GM18505 (cell line): ENCODE measurements at regions not wholly inside any gene's neighbourhood (a gene's known extent, or its start where the extent isn't known, plus 50 kb on each side); places are given as distances from the start of the nearest gene placed in this dataset.
A peak's percentile ranks its signal among the peaks of the same experiment; 100 is the strongest.

Source experiments
- ATAC-seq: cut with Tn5 transposase; IDR thresholded peaks from one replicate; pipeline ENCODE4 v1.9.1; 2021; ENCODE audit not compliant: unreplicated experiment
- POLR2A ChIP-seq: IDR thresholded peaks from 4 replicates; pipeline ENCODE4 v1.6.1; 2011; ENCODE audit warnings: borderline replicate concordance; ENCODE audit not compliant: insufficient read depth, insufficient read length; ENCODE audit errors: extremely low read depth

DNA sequence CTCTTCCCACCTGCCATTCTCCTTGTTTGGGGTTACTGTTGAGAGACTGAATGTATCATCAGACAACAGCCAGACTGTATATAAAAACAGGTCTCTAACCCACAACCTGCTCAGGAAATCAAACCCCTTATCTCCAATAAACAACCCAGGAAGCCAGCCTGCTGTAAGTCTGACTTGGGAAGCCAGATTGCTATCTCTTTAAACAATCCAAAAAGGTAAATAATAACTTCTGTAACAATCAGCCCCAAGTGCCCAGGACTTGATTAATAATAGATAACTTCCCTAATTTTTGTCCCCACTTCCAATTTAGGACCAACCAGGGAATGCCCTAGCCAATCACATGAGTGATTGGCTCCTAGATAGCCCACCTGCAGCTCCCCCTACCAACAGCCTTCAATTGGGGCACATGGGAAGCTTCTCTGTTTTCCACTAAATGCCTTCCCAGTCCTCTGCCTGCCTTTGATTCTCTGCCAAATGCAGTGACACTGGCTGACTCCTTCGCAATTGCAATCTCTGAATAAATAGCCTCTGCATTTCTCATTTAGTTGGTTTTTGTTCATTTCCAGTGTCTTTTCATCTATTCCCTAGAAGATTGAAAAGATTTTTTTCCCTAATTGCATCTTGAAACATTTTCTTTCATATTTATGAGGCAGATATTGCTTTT lies 117.1 kb upstream of the TAB2 start:
- TF ChIP-seq POLR2A, result no peak
- ATAC-seq, result no peak

DNA sequence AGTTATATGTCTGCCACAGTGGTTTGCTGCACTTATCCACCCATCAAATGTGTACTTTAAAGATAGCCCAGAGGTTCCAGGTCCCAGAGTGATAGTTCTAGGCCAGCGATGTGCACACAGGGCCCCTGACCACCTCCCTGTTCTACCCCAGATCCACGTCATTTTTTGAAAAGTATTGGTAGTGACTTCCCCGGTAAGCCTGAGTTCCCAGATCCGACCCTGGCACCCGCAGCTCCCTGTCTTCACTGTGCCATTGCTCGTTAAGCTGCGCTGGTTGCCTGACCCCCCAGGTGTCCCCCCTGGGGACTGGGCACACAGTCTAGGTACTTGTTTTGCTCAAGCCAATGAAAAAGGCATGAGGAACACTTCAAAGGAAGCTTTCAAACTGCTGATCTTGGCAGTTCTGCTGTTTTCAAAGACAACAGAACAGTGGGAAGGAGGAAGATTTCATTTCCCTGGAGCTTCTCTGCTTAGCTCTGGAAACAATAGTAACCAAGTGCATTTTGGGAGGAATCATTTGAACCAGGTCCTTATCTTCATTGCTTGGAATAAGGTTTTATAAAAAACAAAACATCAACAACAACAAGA lies 116.3 kb upstream of the TAB2 start:
- ATAC-seq, result no peak
- TF ChIP-seq POLR2A, result no peak

DNA sequence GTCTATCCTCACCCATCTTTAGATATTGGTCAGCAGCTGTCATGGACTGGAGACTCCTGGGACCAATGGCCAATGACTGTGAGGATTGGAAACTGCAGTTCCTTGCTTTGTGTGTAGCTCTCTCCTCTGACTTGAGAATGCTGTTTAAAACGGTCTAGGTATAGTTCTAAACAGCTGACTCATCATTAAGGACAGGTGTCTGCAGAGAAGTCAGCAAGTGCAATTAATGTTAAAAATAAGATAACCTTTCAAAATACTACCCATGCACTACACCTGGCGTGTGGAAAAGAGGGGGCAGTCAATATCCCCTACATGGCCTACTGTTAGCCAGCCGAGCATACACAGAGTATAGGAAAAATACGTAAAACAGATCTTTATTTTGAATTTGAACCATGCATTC lies 115.4 kb upstream of the TAB2 start:
- ATAC-seq, result no peak
- no peak for TF ChIP-seq POLR2A

DNA sequence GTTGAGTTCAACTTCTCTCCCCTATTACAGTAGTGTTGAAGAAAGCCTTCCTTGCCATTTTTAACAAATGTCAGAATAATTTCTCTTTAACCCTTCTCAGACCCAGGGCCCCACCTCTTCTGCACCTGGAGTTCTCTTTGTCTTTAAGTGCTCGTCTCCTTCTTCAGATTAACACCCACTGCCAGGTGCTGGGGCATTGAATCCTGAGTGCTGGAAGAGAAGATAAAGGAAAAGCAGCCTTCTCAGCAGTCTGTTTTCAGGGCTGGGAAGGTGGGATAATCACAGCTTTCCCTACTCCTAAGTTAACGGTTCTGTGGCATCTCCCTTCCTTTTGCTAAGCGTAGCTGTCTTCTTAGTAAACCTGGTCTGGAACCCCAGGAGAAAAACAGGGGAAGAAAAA lies 114.6 kb upstream of the TAB2 start:
- no peak for TF ChIP-seq POLR2A
- no peak for ATAC-seq

DNA sequence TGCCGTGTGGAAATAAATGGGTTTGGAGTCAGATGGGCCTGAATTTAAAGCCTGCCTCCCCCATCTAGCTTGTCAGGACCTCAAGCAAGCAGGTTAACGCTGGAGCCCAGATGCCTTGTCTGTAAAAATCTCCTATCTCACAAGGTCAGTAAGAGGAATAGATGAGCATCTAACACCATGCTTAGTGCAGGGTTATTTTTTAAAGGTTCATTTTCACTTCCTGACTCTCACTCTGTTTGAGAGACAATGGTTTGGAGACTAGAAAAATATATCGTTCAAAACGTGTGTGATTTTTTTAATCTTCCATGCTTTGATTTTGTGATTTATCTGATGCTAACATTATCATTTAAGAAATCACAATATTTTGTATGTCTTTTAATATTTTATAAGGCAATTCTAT lies 114.0 kb upstream of the TAB2 start:
- ATAC-seq, result no peak
- TF ChIP-seq POLR2A, result no peak

DNA sequence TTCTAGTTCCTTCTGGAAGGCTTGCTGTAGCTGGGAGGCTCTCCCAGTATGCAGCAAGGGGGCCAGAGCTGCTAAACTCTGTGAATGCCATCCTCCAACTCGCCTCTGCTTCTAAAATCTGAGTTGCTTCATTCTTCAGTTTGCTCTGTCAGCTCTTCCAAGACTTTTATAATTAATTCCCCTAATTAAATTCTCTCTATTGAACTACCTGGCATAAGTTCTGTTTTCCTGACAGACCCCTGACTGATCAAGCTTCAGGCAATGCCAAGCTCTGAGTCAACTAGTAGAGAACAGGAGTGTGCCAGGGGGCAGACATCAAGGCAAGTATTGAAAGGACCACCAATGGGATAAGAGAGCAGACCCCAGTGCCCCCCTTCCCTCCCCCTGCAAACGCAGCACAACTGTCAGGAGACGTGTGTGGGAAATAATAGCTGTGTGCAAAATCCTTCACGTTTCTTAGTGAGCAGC lies 109.3 kb upstream of the TAB2 start:
- TF ChIP-seq POLR2A, result no peak
- ATAC-seq, result no peak

DNA sequence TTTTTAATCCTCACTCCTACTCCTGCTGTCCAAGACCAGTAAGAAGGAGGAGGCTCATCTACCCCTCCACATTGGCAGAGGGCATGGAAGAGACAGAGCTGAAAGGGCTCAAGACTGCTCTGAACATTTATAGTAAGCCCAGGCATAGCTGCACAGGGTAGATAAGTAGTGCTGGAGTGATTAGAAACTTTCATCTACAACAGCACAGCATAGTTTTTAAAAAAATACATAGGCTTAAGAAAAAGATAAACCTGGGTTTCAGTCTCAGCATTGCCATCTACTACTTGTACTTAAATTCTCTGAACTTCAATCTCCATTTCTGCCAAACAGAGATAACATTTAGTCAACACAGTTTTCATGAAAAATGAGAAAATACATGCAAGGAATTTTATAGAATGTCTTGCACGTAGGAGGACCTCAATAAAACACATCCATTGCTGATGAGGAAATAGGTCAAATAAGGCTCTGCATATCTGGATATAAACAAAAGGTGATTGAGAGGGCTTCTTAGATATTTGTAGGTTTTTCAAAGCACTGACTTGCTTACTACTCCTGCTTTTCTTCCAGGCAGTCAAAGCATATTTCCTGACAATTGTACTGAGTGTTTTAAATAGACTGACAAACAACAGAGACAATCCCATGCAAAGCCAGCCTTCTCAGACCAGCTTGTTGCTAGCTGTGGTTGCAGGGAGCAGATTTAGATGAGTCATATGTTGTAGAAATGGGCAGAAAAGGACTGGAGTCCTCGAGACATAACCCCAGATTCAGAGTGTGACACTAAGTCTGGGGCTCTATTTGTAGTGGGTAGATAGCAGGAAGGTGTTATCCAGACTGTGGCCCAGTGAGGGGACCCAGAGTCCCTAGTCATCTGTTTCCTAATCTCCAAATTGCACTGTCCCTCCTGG lies 107.4 kb upstream of the TAB2 start:
- ATAC-seq, result no peak
- no peak for TF ChIP-seq POLR2A

DNA sequence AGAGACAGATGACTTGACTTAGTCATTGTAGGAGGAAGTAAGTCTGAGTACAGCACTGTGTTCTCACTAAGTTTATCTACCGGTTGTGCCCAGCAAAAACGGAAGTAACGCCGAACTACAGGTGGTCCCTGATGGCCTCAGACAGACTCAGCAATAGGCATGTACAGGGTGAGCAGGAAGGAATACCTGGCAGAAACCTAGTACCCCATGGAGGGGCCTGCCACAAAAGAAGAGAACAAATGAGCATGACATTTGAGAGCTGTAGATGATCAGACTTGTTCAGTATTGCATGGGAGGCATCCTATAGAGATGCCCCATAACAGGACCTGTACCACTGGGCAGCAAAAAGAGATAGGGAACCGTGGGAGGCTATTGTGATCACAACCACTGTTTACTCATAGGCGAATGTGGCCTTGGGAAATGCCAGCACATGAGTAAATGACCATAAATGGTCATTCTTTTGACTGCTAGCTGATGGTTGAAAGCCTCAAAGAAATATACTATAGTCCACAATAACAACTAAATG lies 106.4 kb upstream of the TAB2 start:
- ATAC-seq, result peak; percentile 71
- no peak for TF ChIP-seq POLR2A

DNA sequence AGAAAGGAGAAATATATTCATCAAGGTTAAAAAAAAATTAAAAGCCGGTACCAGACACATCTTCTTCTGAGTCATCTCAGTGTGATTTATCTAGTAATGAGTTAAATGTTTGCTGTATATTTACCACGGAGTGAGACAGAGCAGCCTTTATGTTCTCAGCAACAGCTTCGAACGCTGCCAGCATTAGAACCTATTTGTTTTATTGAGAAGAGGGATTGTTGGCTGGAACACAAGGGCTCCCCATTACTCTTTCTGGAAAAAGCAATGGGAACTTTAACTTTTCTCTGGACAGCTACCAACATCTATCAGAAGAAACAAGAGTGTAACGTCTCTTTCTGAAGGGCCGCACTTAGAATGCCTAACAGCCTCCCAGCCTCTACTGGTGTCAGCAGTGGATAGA lies 105.3 kb upstream of the TAB2 start:
- TF ChIP-seq POLR2A, result no peak
- ATAC-seq, result no peak

DNA sequence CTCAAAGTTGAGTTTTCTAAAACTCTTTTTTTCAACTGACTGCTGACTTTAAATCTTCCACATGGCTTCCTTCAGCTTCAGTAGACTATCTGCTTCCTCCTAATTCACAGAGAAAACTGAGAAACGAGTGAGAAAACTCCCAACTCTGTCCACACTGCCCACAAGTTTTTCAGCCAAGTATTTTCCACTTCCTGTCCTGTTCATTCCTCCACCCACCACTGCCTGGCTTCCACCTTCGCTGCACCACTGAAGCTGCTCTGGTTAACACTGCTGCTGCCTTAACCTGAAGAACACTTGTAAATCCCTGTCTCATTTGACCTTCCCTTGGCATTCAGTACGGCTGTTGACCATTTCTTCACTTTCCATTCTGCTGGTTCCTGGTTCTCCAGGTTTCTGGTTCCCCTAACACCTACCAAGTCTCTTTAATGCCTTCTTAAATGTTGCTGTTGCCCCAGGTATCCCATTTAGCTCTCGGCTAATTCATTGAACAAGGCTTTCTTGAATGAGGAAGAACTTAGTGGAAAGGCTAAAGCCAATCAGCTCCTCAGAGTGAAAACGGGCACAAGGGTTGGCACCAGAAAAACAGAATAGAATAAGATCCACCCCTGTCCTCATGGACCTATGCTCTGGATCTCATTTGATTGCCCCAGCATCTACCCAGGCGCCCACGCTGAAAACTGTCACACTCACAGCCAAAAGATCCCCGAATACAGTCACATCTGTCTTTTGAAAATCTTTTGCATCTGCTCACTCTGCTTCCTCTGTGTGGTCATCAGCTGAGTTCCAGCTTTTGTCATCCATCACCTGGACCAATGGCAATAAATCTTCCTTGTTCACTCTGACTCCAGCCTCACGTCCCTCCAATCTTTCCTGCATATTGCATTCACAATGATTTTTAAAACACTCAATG lies 104.4 kb upstream of the TAB2 start:
- no peak for ATAC-seq

DNA sequence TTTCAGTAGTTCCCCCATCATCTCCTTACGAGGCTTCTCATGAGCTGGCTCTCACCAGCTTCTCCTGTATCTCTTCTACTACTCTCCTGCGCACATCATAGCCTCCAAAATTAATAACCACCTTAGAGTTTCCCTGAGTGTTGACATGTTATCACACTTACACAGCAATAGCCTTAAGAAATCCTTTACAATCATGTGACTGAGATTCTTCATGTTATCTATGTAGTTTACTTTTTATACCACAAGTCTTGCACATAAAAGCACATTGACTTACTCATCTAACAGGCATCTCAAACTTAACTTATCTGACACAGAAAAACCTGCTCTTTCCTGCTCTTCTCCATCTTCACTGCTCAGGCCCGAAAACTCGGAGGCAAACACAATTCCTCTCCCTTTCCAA lies 103.7 kb upstream of the TAB2 start:
- no peak for TF ChIP-seq POLR2A
- ATAC-seq, result no peak

More for the DNA sequence above, 104.4 kb upstream of the TAB2 start:
- TF ChIP-seq POLR2A, result no peak

DNA sequence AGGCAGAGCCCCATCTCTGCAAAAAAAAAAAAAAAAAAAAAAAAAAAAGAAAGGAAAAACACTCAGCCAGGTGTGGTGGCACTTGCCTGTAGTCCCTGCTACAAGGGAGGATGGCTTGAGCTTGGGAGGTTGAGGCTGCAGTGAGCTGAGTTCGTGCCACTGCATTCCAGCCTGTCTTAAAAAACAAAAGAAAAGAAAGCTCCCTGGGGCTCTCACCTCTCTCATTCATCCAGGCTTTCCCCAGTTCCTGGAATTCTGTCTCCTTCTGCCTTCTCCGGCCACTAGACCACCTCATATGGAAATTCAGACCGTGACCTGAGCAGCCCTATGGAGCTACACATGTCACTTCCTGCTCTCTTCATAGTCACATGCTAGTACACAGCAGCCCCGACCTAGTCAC lies 101.1 kb upstream of the TAB2 start:
- TF ChIP-seq POLR2A, result no peak
- ATAC-seq, result no peak
